ENCODE measurements at regions not wholly inside any gene's neighbourhood (a gene's known extent, or its start where the extent isn't known, plus 50 kb on each side); places are given as distances from the start of the nearest gene placed in this dataset.

GRCh38 chr2:64760128-64760527, 106.4 kb upstream of the SERTAD2 start:
- no peaks in the 10 kb centered on the region for H3K36me3 ChIP-seq
- no peaks in the 10 kb centered on the region for H3K9me3 ChIP-seq
- no peak overlapping the region for H3K4me3 ChIP-seq
- H3K27ac ChIP-seq, result no peak overlapping the region
- ATAC-seq, result no peak
- DNase-seq, result no peak
- no peak for TF ChIP-seq CTCF (IDR thresholded peaks at IDR 0.05)
- intact Hi-C loops (cut with DNase I), result no loop called here
- no peaks in the 10 kb centered on the region for H3K27me3 ChIP-seq
- H3K4me1 ChIP-seq, result no peaks in the 10 kb centered on the region

GRCh38 chr2:64762301-64762997, 108.7 kb upstream of the SERTAD2 start:
- Histone ChIP-seq H3K27me3 (no peaks in the 10 kb centered on the region), H3K27ac (no peak overlapping the region), H3K4me1 (peaks cover 5% of the 10 kb centered on the region), H3K4me3 (no peak overlapping the region), H3K9me3 (no peaks in the 10 kb centered on the region), H3K36me3 (no peaks in the 10 kb centered on the region)
- intact Hi-C loops (cut with DNase I), result no loop called here
- TF ChIP-seq CTCF (IDR thresholded peaks at IDR 0.05), result no peak
- DNase-seq (no peak), ATAC-seq (no peak)

GRCh38 chr2:64763126-64763525, 109.4 kb upstream of the SERTAD2 start:
- DNase-seq (no peak), ATAC-seq (no peak)
- no peaks in the 10 kb centered on the region for H3K36me3 ChIP-seq
- H3K9me3 ChIP-seq, result no peaks in the 10 kb centered on the region
- no peak overlapping the region for H3K4me3 ChIP-seq
- no peaks in the 10 kb centered on the region for H3K27me3 ChIP-seq
- TF ChIP-seq CTCF (IDR thresholded peaks at IDR 0.05), result no peak
- no peak overlapping the region for H3K27ac ChIP-seq
- peaks cover 5% of the 10 kb centered on the region for H3K4me1 ChIP-seq
- intact Hi-C loops (cut with DNase I), result no loop called here

GRCh38 chr2:64765160-64765805, 111.6 kb upstream of the SERTAD2 start:
- intact Hi-C loops (cut with DNase I), result no loop called here
- Histone ChIP-seq H3K27ac (no peak overlapping the region), H3K4me3 (no peak overlapping the region), H3K36me3 (no peaks in the 10 kb centered on the region), H3K9me3 (no peaks in the 10 kb centered on the region), H3K27me3 (no peaks in the 10 kb centered on the region), H3K4me1 (peaks cover 16% of the 10 kb centered on the region)
- ATAC-seq (no peak), DNase-seq (no peak)
- no peak for TF ChIP-seq CTCF (IDR thresholded peaks at IDR 0.05)

- H3K27ac ChIP-seq, result peak overlapping the region; percentile 99
- no peak for DNase-seq
- H3K36me3 ChIP-seq, result no peaks in the 10 kb centered on the region
- peak overlapping the region; percentile 84 for H3K4me3 ChIP-seq
- no peaks in the 10 kb centered on the region for H3K27me3 ChIP-seq
- no peak for ATAC-seq
- peaks cover 16% of the 10 kb centered on the region for H3K4me1 ChIP-seq
- TF ChIP-seq CTCF (IDR thresholded peaks at IDR 0.05), result no peak
- intact Hi-C loops (cut with DNase I), result no loop called here
- no peaks in the 10 kb centered on the region for H3K9me3 ChIP-seq
These were observed 113.3 kb upstream of the SERTAD2 start for GRCh38 chr2:64766841-64767669.

Measured in upper lobe of right lung (tissue), 1 donor.